Endodermal cell (in vitro differentiated cells): ENCODE measurements at regions not wholly inside any gene's neighbourhood (a gene's known extent, or its start where the extent isn't known, plus 50 kb on each side); places are given as distances from the start of the nearest gene placed in this dataset.

ENCODE experiments used
- DNase-seq: peaks from one replicate; pipeline ENCODE4 v3.0.0-alpha.2; 2017
- H3K27ac ChIP-seq: 2 replicates; pipeline ENCODE4 v1.5.1; 2013; ENCODE audit warnings: mild to moderate bottlenecking, low read depth, low read length, moderate library complexity
- H3K27me3 ChIP-seq: 2 replicates; pipeline ENCODE4 v1.6.1; 2013; ENCODE audit warnings: mild to moderate bottlenecking, low read length, moderate library complexity; ENCODE audit not compliant: insufficient read depth, control insufficient read depth, poor library complexity, severe bottlenecking
- H3K36me3 ChIP-seq: 2 replicates; pipeline ENCODE4 v1.7.0; 2013; ENCODE audit warnings: mild to moderate bottlenecking, low read length, moderate library complexity; ENCODE audit not compliant: control insufficient read depth, insufficient read depth
- H3K4me1 ChIP-seq: one replicate; pipeline ENCODE4 v1.7.0; 2013; ENCODE audit warnings: low read length; ENCODE audit not compliant: control insufficient read depth, insufficient read depth
- H3K4me3 ChIP-seq: 2 replicates; pipeline ENCODE4 v1.5.1; 2013; ENCODE audit warnings: mild to moderate bottlenecking, low read length, moderate library complexity
- H3K9ac ChIP-seq: 2 replicates; pipeline ENCODE4 v1.6.1; 2013; ENCODE audit warnings: mild to moderate bottlenecking, low read length, moderate library complexity; ENCODE audit not compliant: poor library complexity, severe bottlenecking; ENCODE audit errors: extremely low read depth
- H3K9me3 ChIP-seq: 2 replicates; pipeline ENCODE4 v1.6.1; 2013; ENCODE audit warnings: mild to moderate bottlenecking, low read length, moderate library complexity; ENCODE audit not compliant: control insufficient read depth
- H3K27ac Mint-ChIP-seq: 2 replicates; pipeline ENCODE4 v1.8.0; 2020; ENCODE audit warnings: mixed read lengths
- H3K27me3 Mint-ChIP-seq: 2 replicates; pipeline ENCODE4 v1.8.0; 2021; ENCODE audit warnings: mild to moderate bottlenecking, mixed read lengths; ENCODE audit not compliant: insufficient read depth
- H3K36me3 Mint-ChIP-seq: 2 replicates; pipeline ENCODE4 v1.8.0; 2020; ENCODE audit warnings: low read depth, mixed read lengths
- H3K4me1 Mint-ChIP-seq: 2 replicates; pipeline ENCODE4 v1.8.0; 2020; ENCODE audit warnings: mixed read lengths
- H3K4me3 Mint-ChIP-seq: 2 replicates; pipeline ENCODE4 v1.8.0; 2020; ENCODE audit warnings: mild to moderate bottlenecking, moderate library complexity, mixed read lengths
- H3K9me3 Mint-ChIP-seq: 2 replicates; pipeline ENCODE4 v1.8.0; 2020; ENCODE audit warnings: mild to moderate bottlenecking, mixed read lengths
- CTCF ChIP-seq: fragments of 200-600 bp; sonication (generic); conservative IDR thresholded peaks from 2 replicates; pipeline ENCODE4 v1.5.0; 2021; ENCODE audit warnings: antibody characterized with exemption, mild to moderate bottlenecking
- WGBS, 2 experiments: methylation state at CpG; one replicate each; pipeline versions ENCODE4 v1.1.5 to v1.1.7; 2013; ENCODE audit warnings: missing lambda C conversion rate in 2 of 2, mixed read lengths in 1 of 2; ENCODE audit not compliant: insufficient coverage in 1 of 2, insufficient read length in 1 of 2; 5-methylcytosine and 5-hydroxymethylcytosine counted together

GRCh38 chr15:48066456-48066855 lies 54.3 kb upstream of the SLC24A5 start:
- Mint-ChIP-seq H3K4me3 (no peak overlapping the region), H3K36me3 (no peaks in the 10 kb centered on the region), H3K27ac (peak overlapping the region; percentile 90), H3K4me1 (peaks cover 22% of the 10 kb centered on the region), H3K27me3 (no peaks in the 10 kb centered on the region), H3K9me3 (peaks cover 6% of the 10 kb centered on the region)
- Histone ChIP-seq H3K27me3 (no peaks in the 10 kb centered on the region), H3K4me3 (no peak overlapping the region), H3K9me3 (no peaks in the 10 kb centered on the region), H3K36me3 (no peaks in the 10 kb centered on the region), H3K4me1 (peaks cover 8% of the 10 kb centered on the region), H3K27ac (no peak overlapping the region), H3K9ac (no peak overlapping the region)
- TF ChIP-seq CTCF = peak; percentile 9
- peak; percentile 85 for DNase-seq
- 57 to 66% methylated on average over 1 to 3 of the region's 3 CpGs for WGBS, 2 experiments
